Smooth muscle cell (in vitro differentiated cells): ENCODE measurements at regions not wholly inside any gene's neighbourhood (a gene's known extent, or its start where the extent isn't known, plus 50 kb on each side); places are given as distances from the start of the nearest gene placed in this dataset.

Source experiments
- DNase-seq: peaks from one replicate; lab custom pipeline; 2025; ENCODE audit not compliant: unreplicated experiment; lab: John Stamatoyannopoulos, UW
- H2AFZ ChIP-seq: fragments of 200-600 bp; sonication (generic); 2 replicates; pipeline ENCODE4 v1.6.0; 2016; ENCODE audit warnings: antibody characterized with exemption, low read depth, mild to moderate bottlenecking
- H3F3A ChIP-seq: fragments of 200-600 bp; sonication (generic); 2 replicates; pipeline ENCODE4 v1.6.0; 2017; ENCODE audit warnings: antibody characterized with exemption, low read depth
- H3K27ac ChIP-seq: fragments of 200-600 bp; sonication (generic); 2 replicates; pipeline ENCODE4 v1.5.1; 2016; ENCODE audit warnings: low read depth, mild to moderate bottlenecking
- H3K27me3 ChIP-seq: fragments of 200-600 bp; sonication (generic); 2 replicates; pipeline ENCODE4 v1.6.1; 2016; ENCODE audit warnings: low read depth, mild to moderate bottlenecking
- H3K36me3 ChIP-seq: fragments of 200-600 bp; sonication (generic); 2 replicates; pipeline ENCODE4 v1.5.1; 2016; ENCODE audit warnings: low read depth
- H3K4me1 ChIP-seq: fragments of 200-600 bp; sonication (generic); 2 replicates; pipeline ENCODE4 v1.5.1; 2016; ENCODE audit warnings: low read depth
- H3K4me2 ChIP-seq: fragments of 200-600 bp; sonication (generic); 2 replicates; pipeline ENCODE4 v1.6.0; 2016; ENCODE audit warnings: mild to moderate bottlenecking
- H3K4me3 ChIP-seq: fragments of 200-600 bp; sonication (generic); 2 replicates; pipeline ENCODE4 v1.5.1; 2016; ENCODE audit warnings: mild to moderate bottlenecking
- H3K79me2 ChIP-seq: fragments of 200-600 bp; sonication (generic); 2 replicates; pipeline ENCODE4 v1.6.0; 2016; ENCODE audit warnings: low read depth, mild to moderate bottlenecking
- H3K9ac ChIP-seq: fragments of 200-600 bp; sonication (generic); 2 replicates; pipeline ENCODE4 v1.6.0; 2016; ENCODE audit warnings: low read depth
- H3K9me3 ChIP-seq: fragments of 200-600 bp; sonication (generic); replicated peaks from 2 replicates; pipeline ENCODE4 v1.5.1; 2016; ENCODE audit warnings: low read depth
- H4K20me1 ChIP-seq: fragments of 200-600 bp; sonication (generic); 2 replicates; pipeline ENCODE4 v1.6.0; 2016; ENCODE audit warnings: low read depth
- WGBS: methylation state at CpG from one replicate; pipeline ENCODE4 v1.1.7; 2016; ENCODE audit warnings: low lambda C conversion rate; 5-methylcytosine and 5-hydroxymethylcytosine counted together
- TF ChIP-seq, protein P1 (sequence below): fragments of 200-600 bp; sonication (generic); IDR thresholded peaks from 2 replicates; pipeline ENCODE4 v1.5.1; 2017; ENCODE audit warnings: borderline replicate concordance, mild to moderate bottlenecking, antibody characterized with exemption; ENCODE audit not compliant: insufficient read depth, poor library complexity, severe bottlenecking

DNA sequence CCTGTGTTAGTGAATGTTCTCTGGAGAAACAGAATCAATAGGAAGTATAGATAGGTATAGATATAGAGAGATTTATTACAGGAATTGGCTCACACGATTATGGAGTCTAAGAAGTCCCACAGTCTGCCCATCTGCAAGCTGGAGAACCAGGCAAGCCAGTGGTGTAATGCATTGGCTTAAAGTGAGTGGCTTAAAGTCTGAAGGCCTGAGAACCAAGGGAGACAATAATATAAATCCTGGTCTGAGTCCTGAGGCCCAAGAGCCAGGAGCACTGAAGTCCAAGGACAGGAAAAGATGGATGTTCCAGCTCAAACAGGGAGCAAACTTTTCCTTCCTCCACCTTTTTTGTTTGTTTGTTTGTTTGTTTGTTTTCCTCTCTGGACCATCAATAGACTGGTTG is 131.2 kb upstream of the LRFN2 start:
- Histone ChIP-seq H3K4me3 (no peak overlapping the region), H3K36me3 (no peaks in the 10 kb centered on the region), H3K9me3 (no peaks in the 10 kb centered on the region), H3K9ac (no peak overlapping the region), H3K4me2 (no peak overlapping the region), H3K4me1 (peaks cover 39% of the 10 kb centered on the region), H3K79me2 (no peaks in the 10 kb centered on the region), H3F3A (no peaks in the 10 kb centered on the region), H2AFZ (no peak overlapping the region), H3K27ac (no peak overlapping the region), H3K27me3 (no peaks in the 10 kb centered on the region), H4K20me1 (no peaks in the 10 kb centered on the region)
- TF ChIP-seq, protein P1, sequence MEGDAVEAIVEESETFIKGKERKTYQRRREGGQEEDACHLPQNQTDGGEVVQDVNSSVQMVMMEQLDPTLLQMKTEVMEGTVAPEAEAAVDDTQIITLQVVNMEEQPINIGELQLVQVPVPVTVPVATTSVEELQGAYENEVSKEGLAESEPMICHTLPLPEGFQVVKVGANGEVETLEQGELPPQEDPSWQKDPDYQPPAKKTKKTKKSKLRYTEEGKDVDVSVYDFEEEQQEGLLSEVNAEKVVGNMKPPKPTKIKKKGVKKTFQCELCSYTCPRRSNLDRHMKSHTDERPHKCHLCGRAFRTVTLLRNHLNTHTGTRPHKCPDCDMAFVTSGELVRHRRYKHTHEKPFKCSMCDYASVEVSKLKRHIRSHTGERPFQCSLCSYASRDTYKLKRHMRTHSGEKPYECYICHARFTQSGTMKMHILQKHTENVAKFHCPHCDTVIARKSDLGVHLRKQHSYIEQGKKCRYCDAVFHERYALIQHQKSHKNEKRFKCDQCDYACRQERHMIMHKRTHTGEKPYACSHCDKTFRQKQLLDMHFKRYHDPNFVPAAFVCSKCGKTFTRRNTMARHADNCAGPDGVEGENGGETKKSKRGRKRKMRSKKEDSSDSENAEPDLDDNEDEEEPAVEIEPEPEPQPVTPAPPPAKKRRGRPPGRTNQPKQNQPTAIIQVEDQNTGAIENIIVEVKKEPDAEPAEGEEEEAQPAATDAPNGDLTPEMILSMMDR = no peak
- no peak for DNase-seq
- 97% methylated on average over 1 of the region's 1 CpG for WGBS

DNA sequence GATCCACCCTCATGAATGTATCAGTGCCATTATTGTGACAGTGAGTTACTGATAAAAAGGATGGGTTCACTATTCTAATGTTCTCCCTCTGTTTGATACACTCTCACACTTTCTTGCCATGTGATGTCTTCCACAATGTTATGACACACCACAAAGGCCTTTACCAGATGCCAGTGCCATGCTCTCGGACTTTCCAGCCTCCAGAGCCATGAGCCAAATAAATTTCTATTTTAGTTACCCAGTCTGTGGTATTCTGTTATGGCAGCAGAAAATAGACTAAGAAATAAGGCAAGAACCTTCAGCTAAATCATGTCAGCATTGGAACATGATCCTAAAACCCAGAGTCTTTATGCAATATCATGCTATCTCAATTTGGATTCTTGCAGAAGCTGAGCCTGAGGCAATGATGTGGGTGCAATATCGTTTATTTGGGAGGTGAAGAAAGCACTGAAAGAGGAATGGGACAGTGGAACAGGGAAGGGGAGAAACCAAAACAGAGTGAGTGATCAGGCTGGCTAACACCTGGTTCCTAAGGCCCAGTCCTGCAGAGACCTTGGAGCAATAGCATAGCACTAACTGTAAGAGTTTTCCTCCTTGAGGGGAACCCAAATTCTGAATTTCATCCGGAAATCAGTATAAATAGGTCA is 130.4 kb upstream of the LRFN2 start:
- Histone ChIP-seq H3K27ac (no peak overlapping the region), H3F3A (no peaks in the 10 kb centered on the region), H3K27me3 (no peaks in the 10 kb centered on the region), H3K4me3 (no peak overlapping the region), H2AFZ (no peak overlapping the region), H3K9ac (no peak overlapping the region), H3K4me1 (peaks cover 36% of the 10 kb centered on the region), H3K79me2 (no peaks in the 10 kb centered on the region), H4K20me1 (no peaks in the 10 kb centered on the region), H3K9me3 (no peaks in the 10 kb centered on the region), H3K36me3 (no peaks in the 10 kb centered on the region), H3K4me2 (no peak overlapping the region)
- TF ChIP-seq, protein P1 = no peak
- DNase-seq = no peak
- WGBS = 86% methylated on average over 3 of the region's 3 CpGs

GRCh38 chr6:40715570-40716403 is 128.6 kb upstream of the LRFN2 start:
- H3K27ac ChIP-seq = no peak overlapping the region
- no peaks in the 10 kb centered on the region for H3K36me3 ChIP-seq
- no peaks in the 10 kb centered on the region for H3K27me3 ChIP-seq
- no peaks in the 10 kb centered on the region for H3F3A ChIP-seq
- H2AFZ ChIP-seq = no peak overlapping the region
- DNase-seq = no peak
- H3K79me2 ChIP-seq = no peaks in the 10 kb centered on the region
- no peak overlapping the region for H3K4me3 ChIP-seq
- H3K9me3 ChIP-seq = no peaks in the 10 kb centered on the region
- TF ChIP-seq, protein P1 = no peak
- 59% methylated on average over 12 of the region's 12 CpGs for whole genome bisulfite sequencing
- no peak overlapping the region for H3K9ac ChIP-seq
- no peaks in the 10 kb centered on the region for H4K20me1 ChIP-seq
- H3K4me1 ChIP-seq = peaks cover 18% of the 10 kb centered on the region
- H3K4me2 ChIP-seq = no peak overlapping the region
